ENCODE measurements at regions not wholly inside any gene's neighbourhood (a gene's known extent, or its start where the extent isn't known, plus 50 kb on each side); places are given as distances from the start of the nearest gene placed in this dataset.

GRCh38 chr4:81350040-81350439 is 121.7 kb downstream of the RASGEF1B start:
- intact Hi-C loops (cut with DNase I; ENCODE audit: low total_unique reads): loop anchor here (10.0 kb wide), 1 partner anchor 275 kb away; no protein-coding TSS in a partner anchor
- no peak overlapping the region for H3K27ac ChIP-seq
- TF ChIP-seq, protein P1, sequence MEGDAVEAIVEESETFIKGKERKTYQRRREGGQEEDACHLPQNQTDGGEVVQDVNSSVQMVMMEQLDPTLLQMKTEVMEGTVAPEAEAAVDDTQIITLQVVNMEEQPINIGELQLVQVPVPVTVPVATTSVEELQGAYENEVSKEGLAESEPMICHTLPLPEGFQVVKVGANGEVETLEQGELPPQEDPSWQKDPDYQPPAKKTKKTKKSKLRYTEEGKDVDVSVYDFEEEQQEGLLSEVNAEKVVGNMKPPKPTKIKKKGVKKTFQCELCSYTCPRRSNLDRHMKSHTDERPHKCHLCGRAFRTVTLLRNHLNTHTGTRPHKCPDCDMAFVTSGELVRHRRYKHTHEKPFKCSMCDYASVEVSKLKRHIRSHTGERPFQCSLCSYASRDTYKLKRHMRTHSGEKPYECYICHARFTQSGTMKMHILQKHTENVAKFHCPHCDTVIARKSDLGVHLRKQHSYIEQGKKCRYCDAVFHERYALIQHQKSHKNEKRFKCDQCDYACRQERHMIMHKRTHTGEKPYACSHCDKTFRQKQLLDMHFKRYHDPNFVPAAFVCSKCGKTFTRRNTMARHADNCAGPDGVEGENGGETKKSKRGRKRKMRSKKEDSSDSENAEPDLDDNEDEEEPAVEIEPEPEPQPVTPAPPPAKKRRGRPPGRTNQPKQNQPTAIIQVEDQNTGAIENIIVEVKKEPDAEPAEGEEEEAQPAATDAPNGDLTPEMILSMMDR (IDR thresholded peaks at IDR 0.05): no peak
- H3K36me3 ChIP-seq: no peaks in the 10 kb centered on the region
- no peaks in the 10 kb centered on the region for H3K4me1 ChIP-seq
- no peak for DNase-seq
- H3K27me3 ChIP-seq: no peaks in the 10 kb centered on the region
- H3K4me3 ChIP-seq: no peak overlapping the region
- no peaks in the 10 kb centered on the region for H3K9me3 ChIP-seq

DNA sequence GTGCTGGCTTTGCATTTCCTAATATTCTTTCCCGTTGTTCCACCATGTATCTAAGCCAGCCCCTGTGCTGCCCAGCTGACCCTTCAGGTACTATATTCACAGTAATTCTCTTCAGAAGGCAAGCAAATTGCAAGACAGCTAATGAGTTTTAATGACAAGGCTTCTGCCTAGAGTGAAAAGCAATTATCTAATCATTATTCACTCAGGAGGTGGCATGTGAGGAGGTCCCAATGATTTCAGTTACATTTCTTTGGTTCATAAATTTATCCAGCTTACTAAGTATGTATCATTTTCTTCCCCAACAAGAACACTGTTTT is 123.0 kb downstream of the RASGEF1B start:
- H3K9me3 ChIP-seq: no peaks in the 10 kb centered on the region
- H3K4me1 ChIP-seq: no peaks in the 10 kb centered on the region
- H3K27me3 ChIP-seq: no peaks in the 10 kb centered on the region
- TF ChIP-seq, protein P1 (IDR thresholded peaks at IDR 0.05): no peak
- DNase-seq: no peak
- no peak overlapping the region for H3K27ac ChIP-seq
- H3K36me3 ChIP-seq: no peaks in the 10 kb centered on the region
- intact Hi-C loops (cut with DNase I; ENCODE audit: low total_unique reads): no loop called here
- H3K4me3 ChIP-seq: no peak overlapping the region

DNA sequence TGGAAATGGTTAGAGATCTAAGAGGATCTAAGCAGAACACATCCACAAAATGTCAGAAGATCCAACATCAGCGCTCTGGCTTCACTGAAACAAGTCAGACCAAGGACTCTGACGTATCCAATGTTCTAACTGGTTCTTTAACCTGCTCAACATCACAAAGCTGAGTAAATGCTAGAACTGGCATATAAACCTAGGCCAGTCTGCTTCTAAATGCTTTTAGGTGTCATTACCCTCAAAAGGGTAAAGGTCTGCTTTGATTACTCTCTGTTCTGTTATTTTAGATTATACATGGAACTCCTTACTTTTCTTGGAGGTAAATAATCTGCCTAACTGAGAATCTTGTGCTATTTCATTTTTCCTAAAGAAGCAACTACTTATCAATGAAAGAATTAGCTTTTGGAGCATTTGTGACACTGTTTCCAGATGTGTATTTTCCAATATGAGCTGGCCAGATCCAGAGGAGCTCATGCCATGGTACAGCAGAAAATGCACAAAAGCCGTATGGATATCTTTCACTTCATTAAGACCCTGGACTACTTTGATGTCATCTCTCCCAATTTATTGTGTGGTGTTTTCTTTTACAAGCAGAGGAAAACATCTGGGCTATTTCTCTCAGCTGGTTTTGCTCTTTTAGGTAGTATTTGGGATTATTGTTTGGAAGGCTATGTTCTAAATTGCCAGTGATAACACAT is 123.5 kb downstream of the RASGEF1B start:
- Histone ChIP-seq H3K36me3 (no peaks in the 10 kb centered on the region), H3K4me1 (no peaks in the 10 kb centered on the region), H3K9me3 (no peaks in the 10 kb centered on the region), H3K27me3 (no peaks in the 10 kb centered on the region), H3K4me3 (no peak overlapping the region), H3K27ac (no peak overlapping the region)
- TF ChIP-seq, protein P1 (IDR thresholded peaks at IDR 0.05): no peak
- DNase-seq: no peak
- intact Hi-C loops (cut with DNase I; ENCODE audit: low total_unique reads): no loop called here

- Histone ChIP-seq H3K4me3 (no peak overlapping the region), H3K36me3 (no peaks in the 10 kb centered on the region), H3K27ac (no peak overlapping the region), H3K4me1 (no peaks in the 10 kb centered on the region), H3K27me3 (no peaks in the 10 kb centered on the region), H3K9me3 (no peaks in the 10 kb centered on the region)
- TF ChIP-seq, protein P1 (IDR thresholded peaks at IDR 0.05): no peak
- DNase-seq: no peak
- intact Hi-C loops (cut with DNase I; ENCODE audit: low total_unique reads): no loop called here
These were observed 125.0 kb downstream of the RASGEF1B start for GRCh38 chr4:81346719-81347118.

DNA sequence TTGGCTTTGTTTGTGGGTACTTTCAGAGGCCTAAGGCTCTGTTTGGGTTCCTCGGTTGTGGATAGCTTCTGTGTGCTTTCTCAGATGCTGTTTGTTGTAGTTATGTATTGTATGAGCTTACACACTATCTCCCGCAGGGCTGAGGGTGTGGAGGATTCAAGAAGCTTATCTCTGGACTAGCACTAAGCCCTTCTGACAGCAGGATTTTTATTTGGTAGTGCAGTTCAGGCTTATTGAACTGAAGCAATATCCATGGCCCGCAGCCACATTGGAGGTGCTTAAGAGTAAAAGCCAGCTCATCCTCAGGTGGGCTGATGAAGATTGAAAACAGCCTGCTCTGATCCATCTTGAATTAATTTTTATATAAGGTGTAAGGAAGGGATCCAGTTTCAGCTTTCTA is 128.2 kb downstream of the RASGEF1B start:
- DNase-seq: no peak
- H3K27me3 ChIP-seq: no peaks in the 10 kb centered on the region
- H3K4me1 ChIP-seq: no peaks in the 10 kb centered on the region
- no peaks in the 10 kb centered on the region for H3K36me3 ChIP-seq
- TF ChIP-seq, protein P1 (IDR thresholded peaks at IDR 0.05): no peak
- no peak overlapping the region for H3K27ac ChIP-seq
- H3K9me3 ChIP-seq: no peaks in the 10 kb centered on the region
- no peak overlapping the region for H3K4me3 ChIP-seq
- intact Hi-C loops (cut with DNase I; ENCODE audit: low total_unique reads): no loop called here

- H3K9me3 ChIP-seq: no peaks in the 10 kb centered on the region
- H3K4me3 ChIP-seq: no peak overlapping the region
- H3K4me1 ChIP-seq: no peaks in the 10 kb centered on the region
- no peaks in the 10 kb centered on the region for H3K36me3 ChIP-seq
- no peak for DNase-seq
- TF ChIP-seq, protein P1 (IDR thresholded peaks at IDR 0.05): no peak
- H3K27ac ChIP-seq: no peak overlapping the region
- intact Hi-C loops (cut with DNase I; ENCODE audit: low total_unique reads): no loop called here
- no peaks in the 10 kb centered on the region for H3K27me3 ChIP-seq
These were observed 128.0 kb upstream of the PRKG2 start for GRCh38 chr4:81343046-81343445.

All from tibial artery (tissue), 4 donors.